SIG-M5 treated with dmso at 0.1 percent for 504 hours (cell line): ENCODE measurements at regions not wholly inside any gene's neighbourhood (a gene's known extent, or its start where the extent isn't known, plus 50 kb on each side); places are given as distances from the start of the nearest gene placed in this dataset.

Experiments used
- DNase-seq: peaks from one replicate; lab custom pipeline; 2025; ENCODE audit not compliant: unreplicated experiment; lab: John Stamatoyannopoulos, UW

DNA sequence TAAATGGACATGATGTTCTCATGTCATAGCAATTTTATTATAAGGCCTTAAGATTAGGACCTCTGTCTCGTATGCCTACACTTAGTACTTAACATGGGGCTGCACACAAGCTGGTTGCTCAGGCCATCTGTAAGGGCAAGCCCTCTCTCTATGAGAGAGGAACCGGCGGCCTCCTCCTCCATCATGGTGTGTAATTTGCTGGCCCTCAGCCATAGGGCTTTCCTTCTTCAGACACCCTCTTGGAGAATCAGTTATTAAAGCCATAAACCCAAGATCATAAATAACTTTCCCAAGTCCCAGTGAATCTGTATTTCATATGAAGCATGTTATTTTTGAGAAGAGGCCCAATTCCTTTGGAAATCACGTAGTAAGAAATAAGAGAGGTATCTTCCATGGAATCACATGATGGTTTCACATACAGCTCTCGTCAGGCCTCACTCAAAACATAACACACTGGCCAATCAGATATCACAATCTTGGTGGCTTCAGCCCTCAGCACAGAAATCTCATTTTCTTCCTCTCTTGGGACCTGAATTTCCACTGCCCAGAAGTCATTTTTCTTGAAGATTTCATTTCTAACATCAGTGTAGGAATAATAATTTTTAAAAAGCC lies 92.6 kb downstream of the RDH14 start:
- DNase-seq = no peak

DNA sequence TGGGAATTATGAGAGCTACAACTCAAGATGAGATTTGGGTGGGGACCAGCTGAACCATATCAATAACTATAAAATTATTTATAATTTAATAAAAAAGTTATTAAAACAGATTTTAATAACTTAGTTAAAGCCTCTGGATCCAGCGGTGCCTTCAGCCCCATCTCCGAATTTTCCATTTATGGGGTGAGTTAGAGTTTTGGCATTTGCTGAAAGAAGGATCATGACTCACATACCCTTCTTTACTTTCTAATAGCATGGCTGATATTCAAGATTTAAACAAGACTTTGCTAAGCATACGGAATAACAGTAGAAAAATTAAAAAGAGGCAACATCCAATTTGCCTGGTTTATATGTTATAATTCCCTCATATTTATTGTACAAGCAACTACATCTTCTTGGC lies 94.5 kb downstream of the RDH14 start:
- no peak for DNase-seq

DNA sequence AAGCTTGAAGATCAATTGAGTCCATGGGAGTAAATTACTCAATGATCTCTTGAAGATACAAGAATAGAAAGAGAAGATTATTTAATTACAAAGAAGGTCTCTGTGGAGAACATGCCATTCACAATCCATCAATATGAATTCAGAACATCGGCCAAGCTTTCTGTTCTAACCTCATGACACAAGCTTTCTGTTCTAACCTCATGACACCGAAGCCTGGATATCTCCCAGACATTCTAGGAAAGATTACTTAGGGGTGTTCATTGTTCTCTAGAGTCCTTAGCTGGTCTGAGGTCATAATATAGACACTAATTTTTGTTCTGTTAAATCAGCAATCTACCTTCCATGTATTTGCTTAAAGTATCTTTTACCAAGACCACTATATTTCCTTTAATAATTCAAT lies 95.5 kb downstream of the RDH14 start:
- DNase-seq = no peak

DNA sequence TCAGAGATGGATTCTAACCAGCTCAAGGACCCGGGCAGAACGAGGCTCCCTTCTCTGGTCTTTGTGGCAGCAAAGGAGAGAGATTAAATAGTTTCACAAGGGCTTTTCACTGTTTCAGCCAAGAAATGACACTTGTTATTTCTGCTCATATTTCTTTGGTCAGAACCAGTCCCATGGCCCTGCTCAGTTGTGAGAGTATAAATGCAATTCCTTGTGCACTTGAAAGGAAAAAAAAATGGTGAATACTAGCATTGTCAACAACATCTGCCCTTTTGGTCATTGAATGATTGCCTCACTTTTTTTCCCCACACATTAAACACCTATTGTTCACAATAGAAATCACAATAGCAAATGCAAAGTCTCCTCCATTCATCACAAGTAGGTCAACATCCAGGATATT lies 104.4 kb downstream of the RDH14 start:
- DNase-seq = no peak

DNA sequence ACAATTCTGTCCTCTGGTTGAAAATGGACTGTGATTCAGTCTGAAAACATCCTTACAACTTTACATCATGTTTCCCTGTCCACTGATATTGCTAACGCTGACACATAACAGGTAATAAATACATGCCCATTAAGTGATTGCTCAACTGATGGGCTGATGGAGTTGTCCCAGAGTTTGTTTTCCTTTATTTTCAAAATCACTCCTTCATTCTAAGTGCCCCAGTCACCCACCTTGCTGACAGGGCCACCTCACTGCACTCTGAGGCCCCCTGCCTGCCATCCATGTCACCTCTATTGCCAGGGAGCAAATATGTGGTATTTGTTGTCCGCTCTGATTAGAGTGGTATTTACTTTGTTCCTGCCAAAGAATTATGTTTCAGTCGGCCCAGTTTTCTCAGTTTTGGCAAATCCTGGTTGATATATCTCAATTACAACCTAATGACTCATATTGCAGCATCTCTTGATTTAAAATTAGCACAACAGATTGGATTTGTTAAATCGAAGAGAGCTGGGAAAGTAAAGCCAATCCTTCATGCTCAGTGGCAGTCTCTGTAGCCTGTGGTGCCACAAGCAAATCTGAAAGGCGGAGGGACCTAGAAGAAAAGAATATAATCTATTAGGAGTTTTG lies 105.1 kb downstream of the RDH14 start:
- DNase-seq = no peak

DNA sequence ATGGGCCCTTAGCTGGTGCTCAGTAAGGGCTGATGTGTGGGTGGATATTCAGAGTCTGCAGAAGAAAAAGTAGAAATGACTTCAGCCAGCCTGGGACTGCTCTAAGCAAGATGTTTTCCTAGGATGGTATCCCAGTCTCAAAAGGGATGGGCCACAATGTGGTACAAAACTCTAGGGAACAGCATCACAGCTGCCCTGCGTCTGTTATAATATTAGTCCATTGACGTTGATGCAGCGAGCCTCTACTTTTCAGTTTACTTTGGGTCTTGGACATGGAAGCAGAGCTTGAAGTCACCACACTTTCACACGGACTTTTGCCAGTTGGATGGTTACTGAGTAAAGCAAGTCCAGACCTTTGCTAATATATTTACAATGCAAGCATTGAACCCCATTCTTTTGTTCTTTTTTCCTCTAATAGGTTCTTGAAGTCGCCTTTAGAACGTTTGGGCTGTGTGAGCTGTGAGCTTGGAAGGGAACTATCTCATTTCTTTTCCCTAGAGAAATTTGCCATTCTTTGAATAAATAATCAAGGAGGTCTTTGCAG lies 105.7 kb downstream of the RDH14 start:
- no peak for DNase-seq

DNA sequence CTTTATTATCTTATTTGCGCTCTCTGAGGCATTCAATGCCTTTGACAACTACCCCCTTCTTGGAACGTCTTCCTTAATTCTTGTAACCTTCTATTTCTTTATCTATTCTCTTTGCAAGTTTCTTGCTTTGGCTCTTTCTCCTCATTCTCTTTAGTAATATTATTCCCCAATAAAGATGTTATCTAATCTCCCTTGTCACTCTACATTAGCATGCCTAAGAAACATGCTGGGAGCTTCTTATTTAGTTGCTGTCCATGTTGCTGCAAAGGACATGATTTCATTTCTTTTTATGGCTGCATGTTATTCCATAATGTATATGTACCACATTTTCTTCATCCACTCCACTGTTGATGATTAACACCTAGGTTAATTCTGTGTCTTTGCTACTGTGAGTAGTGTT lies 113.7 kb downstream of the RDH14 start:
- DNase-seq = no peak

DNA sequence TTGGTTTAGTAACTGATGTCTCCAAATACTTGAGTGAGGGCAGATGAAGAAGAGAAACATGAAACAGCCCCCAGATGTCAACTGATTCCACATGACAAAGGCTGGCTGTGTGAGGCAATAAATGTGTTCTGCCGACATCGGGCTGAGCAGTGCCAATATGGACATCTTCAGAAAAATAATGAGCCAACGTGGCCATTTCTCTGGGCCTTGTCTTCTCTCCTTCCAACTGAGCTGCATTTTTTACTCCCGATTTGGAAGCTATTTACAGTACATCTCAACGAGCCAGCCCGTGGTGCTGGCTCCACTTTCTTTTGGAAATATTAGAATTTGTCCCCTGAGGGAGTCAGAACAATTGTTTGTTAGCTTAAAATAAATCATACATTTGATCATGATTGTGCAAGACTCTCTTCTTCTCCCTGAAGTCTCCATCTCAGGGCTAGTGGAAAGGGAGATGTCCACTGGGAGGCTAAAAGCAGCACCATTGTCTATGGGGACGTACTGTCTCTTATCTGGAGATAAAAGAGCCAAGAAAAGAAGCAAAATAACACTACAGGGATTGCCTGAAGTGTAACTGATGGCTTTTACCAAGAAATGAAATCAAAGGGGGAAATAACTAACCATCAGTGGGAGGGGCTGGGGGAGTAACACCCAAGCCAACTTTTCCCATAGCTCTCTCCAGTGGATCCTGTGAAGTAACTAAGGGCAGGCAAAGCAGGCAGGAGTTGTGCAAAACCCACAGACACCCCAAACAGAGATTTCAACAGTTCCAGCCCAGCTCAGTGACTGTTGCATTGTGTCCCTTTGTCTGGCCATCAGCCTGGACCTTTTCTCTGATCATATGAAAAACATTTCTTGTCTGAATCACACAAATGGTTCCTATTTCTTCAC lies 114.8 kb downstream of the RDH14 start:
- no peak for DNase-seq

DNA sequence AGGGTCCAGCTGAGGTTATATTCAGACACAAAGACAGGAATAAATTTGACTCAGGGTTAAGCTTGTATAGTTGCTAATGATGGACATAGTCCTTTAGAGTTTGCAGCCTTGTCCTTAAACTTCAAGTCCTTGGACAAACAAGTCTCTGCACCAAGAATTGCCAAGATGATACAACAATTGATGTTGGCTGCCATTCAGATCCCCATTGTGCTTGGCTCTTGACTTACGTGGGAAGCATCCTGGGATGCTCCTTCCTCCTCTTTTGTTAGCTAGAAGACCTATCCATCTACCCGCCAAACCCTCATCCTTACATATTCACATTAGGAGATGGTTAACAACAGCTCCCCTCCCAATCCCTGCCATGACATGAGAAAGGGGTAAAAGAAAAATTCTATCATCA lies 115.6 kb downstream of the RDH14 start:
- no peak for DNase-seq

DNA sequence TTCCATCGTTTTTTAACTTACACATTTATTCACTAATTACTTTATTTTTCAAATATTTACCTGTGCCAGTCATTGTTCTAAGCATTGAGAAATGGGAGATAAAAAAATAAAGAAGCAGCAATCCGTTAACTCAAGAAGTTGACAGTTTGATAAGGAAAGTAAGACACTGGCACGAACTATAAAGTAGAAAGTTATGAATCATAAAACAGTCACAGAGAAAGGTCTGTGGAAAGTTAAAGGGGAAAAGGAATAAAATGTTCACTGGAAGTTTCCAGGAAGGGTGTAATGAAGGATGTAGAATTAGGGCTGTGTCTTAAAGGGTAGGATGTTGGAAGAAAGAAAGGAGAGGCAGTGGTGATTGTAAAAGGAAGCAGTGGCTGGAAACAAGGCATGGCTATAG lies 118.9 kb downstream of the RDH14 start:
- no peak for DNase-seq

DNA sequence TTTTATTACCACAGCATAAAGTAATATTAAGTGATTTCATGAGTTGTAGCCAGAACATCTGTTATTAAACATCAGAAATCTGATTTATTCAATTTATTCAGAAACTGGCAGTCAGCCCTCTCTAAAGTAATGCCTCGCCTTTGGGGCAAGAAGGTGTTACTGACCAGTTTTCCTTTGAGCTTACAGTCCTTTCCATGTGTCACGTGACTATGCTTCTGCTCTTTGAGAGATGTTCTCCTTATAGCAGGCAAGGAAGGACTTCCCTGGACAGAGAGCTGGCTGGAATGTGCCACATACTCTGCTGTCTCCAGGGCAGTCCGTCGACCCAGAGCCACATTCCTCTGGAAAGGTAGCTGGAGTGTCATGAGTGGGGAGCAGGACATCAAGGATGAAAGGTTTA lies 119.7 kb downstream of the RDH14 start:
- no peak for DNase-seq

DNA sequence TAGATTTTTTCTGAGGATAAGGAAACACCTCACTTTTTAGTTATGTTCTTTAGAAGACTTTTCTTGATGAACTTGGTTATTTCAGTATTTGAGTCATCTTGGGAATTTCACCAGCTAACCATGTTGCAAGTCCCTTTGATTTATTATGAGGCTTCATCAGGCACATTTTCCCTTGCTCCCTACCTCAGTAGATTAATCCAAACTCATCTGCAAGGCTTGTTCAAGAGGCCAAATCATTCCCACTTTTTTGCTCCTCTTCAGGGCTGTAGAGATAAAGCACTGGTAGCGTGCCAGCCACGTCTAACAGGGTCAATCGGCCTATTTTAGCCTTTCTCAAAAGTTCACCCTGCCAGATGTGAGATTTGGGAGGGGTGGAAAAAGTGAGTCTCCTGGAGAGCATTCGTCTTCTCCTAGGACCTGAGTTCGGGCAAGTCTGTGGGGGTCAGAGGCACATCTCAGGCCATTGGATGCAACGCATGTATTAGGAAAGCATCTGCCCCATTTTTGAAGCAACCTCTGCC lies 120.3 kb downstream of the RDH14 start:
- DNase-seq = no peak

DNA sequence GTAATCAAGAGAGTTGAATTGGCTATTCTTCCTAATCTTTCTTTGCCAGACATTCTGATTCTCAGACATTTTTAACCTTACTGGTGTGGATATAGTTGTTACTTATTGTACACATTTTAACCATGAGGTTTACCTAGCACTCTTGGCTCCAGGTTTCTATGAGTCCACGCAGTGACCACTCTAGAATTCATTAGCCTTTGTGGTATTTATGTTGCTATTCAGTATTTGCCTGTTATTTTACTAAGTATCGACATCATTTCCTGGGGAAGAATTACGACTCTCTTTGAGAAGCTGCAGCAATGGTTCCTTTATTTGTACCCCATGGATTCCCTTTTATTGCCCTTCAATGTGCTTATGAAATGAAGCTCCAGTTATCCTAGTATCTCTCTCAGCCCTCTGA lies 120.7 kb downstream of the RDH14 start:
- no peak for DNase-seq

DNA sequence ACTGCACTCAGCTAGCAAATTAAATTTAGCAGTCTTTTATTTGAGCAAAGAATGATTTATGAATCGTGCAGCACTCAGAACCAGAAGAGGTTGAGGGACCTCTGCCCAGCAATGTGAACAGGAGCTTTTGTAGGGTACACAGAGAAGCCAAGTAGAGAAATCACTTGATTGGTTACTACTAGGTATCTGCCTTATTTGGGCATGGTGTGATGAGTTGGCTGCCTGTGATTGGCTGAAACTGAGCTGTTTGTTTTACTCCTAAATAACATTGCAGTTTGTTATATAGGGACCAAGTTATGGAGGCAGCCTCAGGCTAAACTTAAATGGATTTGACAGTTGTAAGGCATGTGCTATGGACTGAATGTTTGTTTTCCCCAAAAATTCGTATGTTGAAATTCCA lies 122.5 kb downstream of the RDH14 start:
- no peak for DNase-seq

DNA sequence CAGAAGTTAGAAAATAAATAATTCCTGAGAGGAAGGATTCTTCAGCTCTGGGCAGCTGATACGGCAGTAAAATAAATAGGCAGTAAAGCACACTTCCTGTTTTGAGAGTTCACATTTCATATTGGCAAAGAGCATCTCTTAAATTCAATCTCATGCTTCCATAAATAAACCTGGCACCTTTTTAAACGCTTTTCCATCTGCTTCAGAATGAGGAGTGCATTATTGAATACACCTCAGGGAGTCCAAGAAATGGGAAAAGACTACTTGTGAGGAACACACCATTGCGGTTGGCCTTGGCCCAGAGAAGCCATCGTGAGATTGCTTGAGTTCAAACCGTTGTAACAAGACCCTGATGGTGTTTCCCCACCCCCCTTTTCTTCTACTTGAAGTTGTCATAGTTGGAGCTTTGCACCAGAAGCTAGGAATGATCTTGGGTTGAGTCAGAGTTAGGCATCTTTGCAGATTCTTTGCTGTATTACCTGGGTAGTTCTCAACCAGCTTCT lies 123.9 kb downstream of the RDH14 start:
- DNase-seq = no peak

DNA sequence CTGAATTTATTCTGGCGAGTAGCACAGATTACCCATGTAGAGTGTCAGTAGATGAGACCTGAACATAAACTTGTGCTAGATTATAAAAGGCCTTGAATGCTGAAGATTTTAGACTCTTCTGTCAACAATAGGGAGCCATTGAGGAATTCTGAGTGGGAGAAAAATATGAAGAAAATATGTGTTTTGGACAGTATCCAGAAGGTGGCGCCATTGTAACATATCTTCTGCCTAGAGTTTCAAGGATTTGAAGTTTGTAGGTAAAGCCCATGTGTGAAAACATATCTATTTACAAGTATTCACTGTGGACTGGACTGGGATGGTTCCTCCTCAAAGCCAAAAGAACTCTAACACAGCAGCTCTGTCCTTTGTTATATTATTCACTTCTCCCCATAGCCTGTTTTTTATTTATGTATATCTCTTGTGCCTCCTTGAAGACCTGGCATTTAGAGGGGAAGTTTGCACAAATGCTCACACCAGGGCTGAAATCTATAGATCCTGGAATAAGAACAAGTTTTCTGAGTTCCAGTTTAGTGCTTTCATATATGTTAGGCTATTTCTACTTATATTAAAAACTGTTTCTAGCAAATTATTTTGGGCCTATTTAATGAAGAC lies 124.9 kb downstream of the RDH14 start:
- peak; percentile 22 for DNase-seq

DNA sequence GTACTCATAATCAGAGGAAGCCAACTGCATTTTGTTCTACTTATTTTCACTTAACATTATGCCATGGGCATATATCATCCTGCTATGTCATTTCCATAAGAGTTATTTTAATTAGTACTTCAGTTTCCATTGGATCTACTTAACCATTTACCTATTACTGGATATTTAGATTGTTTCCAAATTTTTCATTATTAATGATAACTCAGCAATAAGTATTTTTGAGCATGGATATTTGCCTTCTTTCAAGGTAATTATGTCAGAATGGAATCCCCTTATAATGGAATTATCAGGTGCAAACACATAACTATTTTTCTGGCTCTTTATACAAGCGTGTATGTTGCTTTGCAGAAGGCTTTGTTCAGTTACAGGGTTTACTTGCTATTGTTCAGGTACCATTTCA lies 126.6 kb downstream of the RDH14 start:
- no peak for DNase-seq

DNA sequence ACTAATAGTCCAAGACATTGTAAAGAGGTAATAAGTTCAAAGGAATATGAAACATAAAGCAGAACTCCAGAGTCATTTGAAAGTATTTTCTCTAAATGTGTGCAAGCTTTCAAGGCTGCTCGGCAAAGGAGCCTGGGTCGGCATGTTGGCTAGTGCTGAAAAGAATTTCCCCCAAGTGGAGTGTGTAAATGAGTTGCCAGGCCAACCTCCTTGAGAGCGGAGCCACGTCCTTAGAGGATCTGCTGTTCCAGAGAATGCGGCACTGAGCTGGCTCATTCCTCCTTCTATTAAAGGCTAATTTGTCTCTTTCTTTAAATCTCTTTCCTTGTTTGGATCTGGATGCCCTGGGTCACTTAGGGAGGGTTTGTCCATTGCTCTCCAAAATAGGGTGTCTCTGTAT lies 127.5 kb downstream of the RDH14 start:
- no peak for DNase-seq

DNA sequence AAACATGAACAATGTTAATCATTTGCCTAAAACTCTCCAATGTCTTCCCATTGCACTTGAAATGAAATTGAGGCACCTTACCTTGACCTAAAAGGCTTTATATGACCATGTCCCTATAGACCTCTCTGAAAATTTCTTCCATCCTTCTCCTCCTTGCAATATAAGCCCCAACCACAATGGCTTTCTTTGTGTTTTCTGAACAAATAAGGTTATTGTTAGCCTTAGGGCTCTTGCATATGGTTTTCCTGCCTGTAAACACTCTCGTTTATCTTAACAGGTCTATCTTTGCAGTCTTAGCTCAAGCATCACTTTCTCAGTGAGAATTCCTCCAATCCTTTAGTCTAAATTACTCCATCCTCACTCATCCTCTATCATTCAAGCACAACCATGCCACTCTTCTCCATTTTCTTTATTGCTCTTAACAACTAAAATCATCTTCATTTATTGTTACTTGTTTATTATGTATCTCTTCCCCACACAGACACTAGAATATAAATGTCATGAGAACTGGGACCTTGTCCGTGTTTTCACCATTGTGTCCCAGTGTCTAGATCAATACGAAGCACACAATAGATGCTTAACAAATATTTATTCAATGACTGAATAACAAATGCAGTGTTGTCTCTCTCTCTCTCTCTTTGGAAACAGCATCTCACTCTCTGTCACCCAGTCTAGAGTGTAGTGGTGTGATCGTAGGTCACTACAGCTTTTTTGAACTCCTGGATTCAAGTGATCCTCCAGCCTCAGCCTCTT lies 129.3 kb downstream of the RDH14 start:
- no peak for DNase-seq

DNA sequence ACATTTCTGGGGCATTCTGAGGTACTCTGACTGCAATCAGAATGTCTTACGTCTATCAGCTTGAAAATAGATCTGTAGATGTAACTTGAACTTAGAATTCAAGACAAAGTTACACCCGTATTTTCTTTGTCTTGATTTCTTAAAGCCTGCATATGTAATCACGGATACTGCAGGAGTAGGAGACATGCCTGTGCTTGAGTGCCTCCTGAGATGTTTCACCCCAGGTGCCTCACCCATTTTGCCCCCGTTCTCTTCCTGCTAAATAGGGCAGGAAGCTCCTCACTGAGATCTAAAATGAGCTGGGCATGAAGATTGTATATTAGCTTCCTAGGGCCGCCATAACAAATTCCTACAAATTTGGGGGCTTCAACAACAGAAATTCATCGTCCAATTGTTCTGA lies 131.9 kb downstream of the RDH14 start:
- no peak for DNase-seq
